ENCODE measurements at regions not wholly inside any gene's neighbourhood (a gene's known extent, or its start where the extent isn't known, plus 50 kb on each side); places are given as distances from the start of the nearest gene placed in this dataset.

DNA sequence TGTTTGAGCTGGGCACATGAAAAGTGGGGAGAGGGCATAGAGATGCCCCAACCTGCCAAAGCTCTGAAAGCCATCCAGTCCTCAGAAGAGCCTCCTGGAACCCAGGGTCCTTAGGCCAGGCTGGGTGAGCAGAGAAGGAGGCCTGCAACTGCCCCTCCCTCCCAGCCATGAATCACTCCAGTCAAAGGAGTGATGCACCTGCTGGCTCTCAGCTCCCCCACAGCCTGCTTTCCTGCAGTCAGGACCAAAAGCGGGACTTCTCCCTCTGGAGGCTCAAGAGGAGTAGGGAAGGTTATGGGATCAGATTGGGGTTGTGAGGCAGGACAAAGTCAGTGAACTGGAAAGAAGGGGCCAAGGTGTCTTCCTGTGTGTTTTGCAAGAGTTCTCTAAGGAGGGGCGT, 145.6 kb downstream of the TMEM132E start:
- H3K36me3 ChIP-seq = no peaks in the 10 kb centered on the region
- H3K27ac ChIP-seq = no peak overlapping the region
- H3K4me1 ChIP-seq = no peaks in the 10 kb centered on the region
- no peaks in the 10 kb centered on the region for H3K9me3 ChIP-seq
- intact Hi-C loops (cut with DNase I) = no loop called here
- no peak for DNase-seq
- WGBS, 2 donors = 38 to 40% methylated on average over 2 of the region's 2 CpGs
- TF ChIP-seq POLR2A (IDR thresholded peaks at IDR 0.05) = no peak
- TF ChIP-seq, protein P1, sequence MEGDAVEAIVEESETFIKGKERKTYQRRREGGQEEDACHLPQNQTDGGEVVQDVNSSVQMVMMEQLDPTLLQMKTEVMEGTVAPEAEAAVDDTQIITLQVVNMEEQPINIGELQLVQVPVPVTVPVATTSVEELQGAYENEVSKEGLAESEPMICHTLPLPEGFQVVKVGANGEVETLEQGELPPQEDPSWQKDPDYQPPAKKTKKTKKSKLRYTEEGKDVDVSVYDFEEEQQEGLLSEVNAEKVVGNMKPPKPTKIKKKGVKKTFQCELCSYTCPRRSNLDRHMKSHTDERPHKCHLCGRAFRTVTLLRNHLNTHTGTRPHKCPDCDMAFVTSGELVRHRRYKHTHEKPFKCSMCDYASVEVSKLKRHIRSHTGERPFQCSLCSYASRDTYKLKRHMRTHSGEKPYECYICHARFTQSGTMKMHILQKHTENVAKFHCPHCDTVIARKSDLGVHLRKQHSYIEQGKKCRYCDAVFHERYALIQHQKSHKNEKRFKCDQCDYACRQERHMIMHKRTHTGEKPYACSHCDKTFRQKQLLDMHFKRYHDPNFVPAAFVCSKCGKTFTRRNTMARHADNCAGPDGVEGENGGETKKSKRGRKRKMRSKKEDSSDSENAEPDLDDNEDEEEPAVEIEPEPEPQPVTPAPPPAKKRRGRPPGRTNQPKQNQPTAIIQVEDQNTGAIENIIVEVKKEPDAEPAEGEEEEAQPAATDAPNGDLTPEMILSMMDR (IDR thresholded peaks at IDR 0.05) = no peak
- no peaks in the 10 kb centered on the region for H3K27me3 ChIP-seq
- H3K4me3 ChIP-seq (replicated peaks in 1 of 3) = no peak overlapping the region

DNA sequence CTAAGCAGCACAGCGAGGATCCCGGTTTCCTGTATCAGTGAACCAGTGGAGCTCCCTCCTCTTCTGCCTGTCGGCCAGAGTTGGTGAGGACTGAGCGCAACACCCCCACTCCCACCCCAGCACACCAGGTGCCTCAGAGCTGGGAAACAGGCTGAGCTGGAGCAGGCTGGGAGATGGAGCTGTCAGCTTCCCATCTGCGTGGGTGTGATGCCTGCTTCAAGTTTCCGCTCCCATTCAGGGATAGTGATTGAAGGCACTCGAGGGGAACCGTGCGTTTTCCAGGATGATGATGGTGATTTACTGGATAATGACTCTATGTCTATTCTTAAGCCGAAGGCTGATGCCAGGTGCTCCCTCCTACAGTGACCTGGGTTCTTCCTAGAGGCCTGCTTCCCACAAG, 144.5 kb downstream of the TMEM132E start:
- intact Hi-C loops (cut with DNase I) = no loop called here
- H3K4me1 ChIP-seq = no peaks in the 10 kb centered on the region
- no peak for DNase-seq
- TF ChIP-seq, protein P1 (IDR thresholded peaks at IDR 0.05) = no peak
- TF ChIP-seq POLR2A (IDR thresholded peaks at IDR 0.05) = no peak
- no peaks in the 10 kb centered on the region for H3K27me3 ChIP-seq
- H3K4me3 ChIP-seq (replicated peaks in 1 of 3) = no peak overlapping the region
- WGBS, 2 donors = 69 to 70% methylated on average over 8 to 10 of the region's 10 CpGs
- H3K27ac ChIP-seq = no peak overlapping the region
- H3K9me3 ChIP-seq = no peaks in the 10 kb centered on the region
- no peaks in the 10 kb centered on the region for H3K36me3 ChIP-seq

DNA sequence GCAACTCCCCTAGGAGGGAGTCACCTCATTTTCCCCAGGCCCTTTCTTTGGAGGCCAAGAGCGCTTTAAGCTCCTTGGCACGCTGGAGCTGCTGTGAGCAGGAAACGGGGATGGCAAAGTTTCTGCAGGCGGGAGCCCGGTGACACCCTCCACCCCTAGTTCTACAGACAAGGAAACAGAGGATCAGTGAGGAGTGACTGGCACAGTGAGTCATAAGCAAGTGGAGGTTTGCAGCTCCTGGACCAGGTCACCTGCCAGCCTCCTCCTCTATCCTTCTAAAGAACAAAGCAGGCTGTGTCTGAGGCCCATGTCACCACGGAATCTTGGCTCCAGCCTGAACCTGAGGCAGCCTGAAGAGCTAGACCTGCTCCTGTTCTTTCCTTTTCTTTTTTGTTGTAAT, 141.9 kb downstream of the TMEM132E start:
- TF ChIP-seq, protein P1 (IDR thresholded peaks at IDR 0.05) = no peak
- TF ChIP-seq POLR2A (IDR thresholded peaks at IDR 0.05) = no peak
- Histone ChIP-seq H3K27me3 (no peaks in the 10 kb centered on the region), H3K4me1 (no peaks in the 10 kb centered on the region), H3K9me3 (no peaks in the 10 kb centered on the region), H3K27ac (no peak overlapping the region), H3K4me3 (replicated peaks in 1 of 3) (no peak overlapping the region), H3K36me3 (no peaks in the 10 kb centered on the region)
- WGBS, 2 donors = 73 to 81% methylated on average over 6 of the region's 6 CpGs
- intact Hi-C loops (cut with DNase I) = no loop called here
- no peak for DNase-seq

DNA sequence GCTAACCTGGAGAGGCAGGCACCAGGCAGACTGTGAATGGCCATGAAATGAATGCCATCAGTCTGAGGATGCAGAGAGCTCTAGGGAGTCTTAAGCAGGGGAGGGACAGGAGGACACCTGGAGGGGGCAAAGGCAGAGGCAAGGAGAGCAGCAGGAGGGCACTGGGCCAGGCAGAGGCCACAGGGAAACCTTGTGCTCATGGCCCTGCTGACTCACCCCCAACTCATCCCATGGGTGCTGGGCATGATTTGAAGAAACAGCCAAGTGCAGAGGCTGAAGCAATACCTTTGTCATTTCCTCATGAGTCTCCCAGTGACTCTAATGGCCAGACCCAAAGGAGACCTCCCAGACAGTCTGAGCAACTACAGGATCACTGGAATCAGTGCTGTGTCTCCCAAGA, 141.4 kb downstream of the TMEM132E start:
- DNase-seq = no peak
- no peak overlapping the region for H3K4me3 ChIP-seq (replicated peaks in 1 of 3)
- H3K9me3 ChIP-seq = no peaks in the 10 kb centered on the region
- H3K27ac ChIP-seq = no peak overlapping the region
- TF ChIP-seq, protein P1 (IDR thresholded peaks at IDR 0.05) = no peak
- TF ChIP-seq POLR2A (IDR thresholded peaks at IDR 0.05) = no peak
- intact Hi-C loops (cut with DNase I) = no loop called here
- H3K36me3 ChIP-seq = no peaks in the 10 kb centered on the region
- H3K27me3 ChIP-seq = no peaks in the 10 kb centered on the region
- no peaks in the 10 kb centered on the region for H3K4me1 ChIP-seq

DNA sequence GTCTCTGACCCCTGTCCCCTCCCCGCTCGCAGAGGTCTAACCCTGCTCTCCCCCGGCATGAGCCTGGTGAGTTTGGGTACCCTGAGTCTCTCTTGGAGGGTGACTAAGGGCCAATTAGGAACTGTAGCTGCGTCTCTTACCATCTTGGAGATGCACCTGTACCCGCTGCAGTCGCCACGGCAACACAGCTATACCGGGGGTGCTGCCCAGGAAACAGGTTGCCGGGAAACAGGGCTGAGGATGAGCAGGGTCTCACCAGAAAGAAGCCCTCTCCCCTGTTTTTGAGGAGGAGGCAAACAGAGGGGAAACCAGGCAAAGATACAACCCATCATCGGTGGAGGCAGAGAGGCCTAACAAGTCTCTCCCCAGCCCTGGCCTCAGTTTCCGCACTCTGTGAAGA, 140.2 kb downstream of the TMEM132E start:
- WGBS, 2 donors = 81 to 87% methylated on average over 9 to 11 of the region's 11 CpGs
- Histone ChIP-seq H3K27me3 (no peaks in the 10 kb centered on the region), H3K4me1 (no peaks in the 10 kb centered on the region), H3K9me3 (no peaks in the 10 kb centered on the region), H3K27ac (no peak overlapping the region), H3K4me3 (replicated peaks in 1 of 3) (no peak overlapping the region), H3K36me3 (no peaks in the 10 kb centered on the region)
- no peak for DNase-seq
- TF ChIP-seq POLR2A (IDR thresholded peaks at IDR 0.05) = no peak
- TF ChIP-seq, protein P1 (IDR thresholded peaks at IDR 0.05) = no peak
- intact Hi-C loops (cut with DNase I) = no loop called here

Measured in thyroid gland (tissue), 4 donors.